HFFc6 (cell line): ENCODE measurements at regions not wholly inside any gene's neighbourhood (a gene's known extent, or its start where the extent isn't known, plus 50 kb on each side); places are given as distances from the start of the nearest gene placed in this dataset.

Experiments used
- DNase-seq: peaks from one replicate; pipeline ENCODE4 v3.0.0-alpha.2; 2018
- H3K27ac Mint-ChIP-seq: 2 replicates; pipeline ENCODE4 v1.8.0; 2020; ENCODE audit warnings: mild to moderate bottlenecking, mixed read lengths
- H3K27me3 Mint-ChIP-seq: 2 replicates; pipeline ENCODE4 v1.8.0; 2021; ENCODE audit warnings: mild to moderate bottlenecking, moderate library complexity, mixed read lengths; ENCODE audit not compliant: insufficient read depth
- H3K36me3 Mint-ChIP-seq: 2 replicates; pipeline ENCODE4 v1.8.0; 2021; ENCODE audit warnings: low read depth, mixed read lengths
- H3K4me1 Mint-ChIP-seq: 2 replicates; pipeline ENCODE4 v1.8.0; 2020; ENCODE audit warnings: low read depth, mixed read lengths
- H3K4me3 Mint-ChIP-seq: 2 replicates; pipeline ENCODE4 v1.8.0; 2020; ENCODE audit warnings: mild to moderate bottlenecking, moderate library complexity, mixed read lengths
- H3K9me3 Mint-ChIP-seq: 2 replicates; pipeline ENCODE4 v1.8.0; 2020; ENCODE audit warnings: mild to moderate bottlenecking, mixed read lengths
- CTCF ChIP-seq: fragments of 200-600 bp; sonication (generic); IDR thresholded peaks from 2 replicates; pipeline ENCODE4 v1.5.0; 2021; ENCODE audit warnings: antibody characterized with exemption, mild to moderate bottlenecking

- Mint-ChIP-seq H3K36me3 (peaks cover 28% of the 10 kb centered on the region), H3K9me3 (peaks cover 36% of the 10 kb centered on the region), H3K4me1 (no peaks in the 10 kb centered on the region), H3K4me3 (no peak overlapping the region), H3K27ac (no peak overlapping the region), H3K27me3 (peaks cover 9% of the 10 kb centered on the region)
- no peak for TF ChIP-seq CTCF
- DNase-seq = no peak
These were observed 87.2 kb upstream of the PDE5A start for GRCh38 chr4:119715490-119716445.

GRCh38 chr4:119709418-119709817 is 80.8 kb upstream of the PDE5A start:
- no peak for DNase-seq
- no peaks in the 10 kb centered on the region; the same call in 1 of the 2 replicates for H3K9me3 Mint-ChIP-seq
- no peaks in the 10 kb centered on the region for H3K4me1 Mint-ChIP-seq
- no peak overlapping the region for H3K27ac Mint-ChIP-seq
- H3K36me3 Mint-ChIP-seq = no peaks in the 10 kb centered on the region
- TF ChIP-seq CTCF = no peak
- H3K27me3 Mint-ChIP-seq = peaks cover 12% of the 10 kb centered on the region
- H3K4me3 Mint-ChIP-seq = no peak overlapping the region

- Mint-ChIP-seq H3K27me3 (peaks cover 8% of the 10 kb centered on the region), H3K9me3 (no peaks in the 10 kb centered on the region; the same call in 1 of the 2 replicates), H3K36me3 (no peaks in the 10 kb centered on the region), H3K4me3 (no peak overlapping the region), H3K27ac (no peak overlapping the region), H3K4me1 (no peaks in the 10 kb centered on the region)
- TF ChIP-seq CTCF = no peak
- no peak for DNase-seq
These were observed 78.7 kb upstream of the PDE5A start for GRCh38 chr4:119707336-119707735.

- Mint-ChIP-seq H3K27me3 (peaks cover 6% of the 10 kb centered on the region), H3K9me3 (no peaks in the 10 kb centered on the region; the same call in 1 of the 2 replicates), H3K4me3 (no peak overlapping the region), H3K4me1 (no peaks in the 10 kb centered on the region), H3K36me3 (no peaks in the 10 kb centered on the region), H3K27ac (no peak overlapping the region)
- TF ChIP-seq CTCF = no peak
- no peak for DNase-seq
These were observed 78.2 kb upstream of the PDE5A start for GRCh38 chr4:119706804-119707203.

- no peak overlapping the region for H3K4me3 Mint-ChIP-seq
- no peaks in the 10 kb centered on the region for H3K9me3 Mint-ChIP-seq
- H3K27ac Mint-ChIP-seq = no peak overlapping the region
- DNase-seq = no peak
- no peaks in the 10 kb centered on the region for H3K27me3 Mint-ChIP-seq
- no peaks in the 10 kb centered on the region for H3K36me3 Mint-ChIP-seq
- H3K4me1 Mint-ChIP-seq = peaks cover 4% of the 10 kb centered on the region
- no peak for TF ChIP-seq CTCF
These were observed 69.3 kb upstream of the PDE5A start for GRCh38 chr4:119697887-119698393.
